Upper lobe of left lung (tissue), 4 donors: ENCODE measurements at regions not wholly inside any gene's neighbourhood (a gene's known extent, or its start where the extent isn't known, plus 50 kb on each side); places are given as distances from the start of the nearest gene placed in this dataset.

Source experiments
- CTCF ChIP-seq, 6 experiments: fragments of 450-650 bp in 4 of 6; fragments of 200-600 bp in 2 of 6; sonication (generic) in 2 of 6; IDR thresholded peaks; one replicate each; pipeline ENCODE4 v1.5.1; 2016 to 2019; ENCODE audit warnings: antibody characterized with exemption in 6 of 6
- POLR2AphosphoS5 ChIP-seq, 2 donors: sonication (generic); formaldehyde crosslinking; IDR thresholded peaks; one replicate each; pipeline ENCODE4 v1.5.1; 2017; ENCODE audit warnings: antibody characterized with exemption in 2 of 2

GRCh38 chr18:59764281-59764680 lies 67.1 kb upstream of the CCBE1 start:
- TF ChIP-seq CTCF (IDR thresholded peaks at IDR 0.05) (no peak), POLR2AphosphoS5 (IDR thresholded peaks at IDR 0.05) (no peak)
